WERI-Rb-1 (cell line): ENCODE measurements at regions not wholly inside any gene's neighbourhood (a gene's known extent, or its start where the extent isn't known, plus 50 kb on each side); places are given as distances from the start of the nearest gene placed in this dataset.
A peak's percentile ranks its signal among the peaks of the same experiment; 100 is the strongest.

Source experiments
- DNase-seq: peaks from one replicate; pipeline ENCODE4 v3.0.0-alpha.2; 2020
- H3K27ac ChIP-seq: fragments of 250-450 bp; sonication (Bioruptor Pico); 2 replicates; pipeline ENCODE4 v1.5.1; 2020; ENCODE audit warnings: mild to moderate bottlenecking, moderate library complexity
- H3K27me3 ChIP-seq: fragments of 250-450 bp; sonication (Bioruptor Pico); 2 replicates; pipeline ENCODE4 v1.5.1; 2021; ENCODE audit warnings: mild to moderate bottlenecking, low read depth, moderate library complexity; ENCODE audit not compliant: insufficient read depth, severe bottlenecking
- H3K36me3 ChIP-seq: fragments of 250-450 bp; sonication (Bioruptor Pico); 2 replicates; pipeline ENCODE4 v1.5.1; 2020; ENCODE audit warnings: mild to moderate bottlenecking, moderate library complexity
- H3K4me3 ChIP-seq: 2 replicates; pipeline ENCODE4 v1.5.1; 2011; ENCODE audit warnings: low read depth, mild to moderate bottlenecking, control low read depth, low read length
- H3K9me3 ChIP-seq: fragments of 250-450 bp; sonication (Bioruptor Pico); 2 replicates; pipeline ENCODE4 v1.5.1; 2021; ENCODE audit warnings: mild to moderate bottlenecking, moderate library complexity; ENCODE audit not compliant: severe bottlenecking
- CTCF ChIP-seq: IDR thresholded peaks from 2 replicates; pipeline ENCODE4 v1.5.1; 2011; ENCODE audit warnings: low read depth, mild to moderate bottlenecking, control low read depth, inconsistent platforms, low read length

GRCh38 chr17:77581480-77581879 is 377.0 kb upstream of the TNRC6C start:
- Histone ChIP-seq H3K4me3 (no peak overlapping the region), H3K36me3 (peaks cover 5% of the 10 kb centered on the region; the same call in 1 of the 2 replicates), H3K9me3 (peaks cover 15% of the 10 kb centered on the region), H3K27ac (0 out of 2 replicates have a peak overlapping the region, but pooled peaks have one; percentile 19), H3K27me3 (no peaks in the 10 kb centered on the region)
- DNase-seq = no peak
- TF ChIP-seq CTCF = no peak

GRCh38 chr17:77585142-77585860 is 373.2 kb upstream of the TNRC6C start:
- no peak overlapping the region for H3K4me3 ChIP-seq
- DNase-seq = no peak
- no peak overlapping the region for H3K27ac ChIP-seq
- TF ChIP-seq CTCF = no peak
- H3K27me3 ChIP-seq = no peaks in the 10 kb centered on the region
- peaks cover 25% of the 10 kb centered on the region for H3K9me3 ChIP-seq
- H3K36me3 ChIP-seq = peaks cover 5% of the 10 kb centered on the region; the same call in 1 of the 2 replicates

GRCh38 chr17:77590951-77591735 is 367.4 kb upstream of the TNRC6C start:
- Histone ChIP-seq H3K27ac (peak overlapping the region; percentile 93), H3K4me3 (no peak overlapping the region), H3K27me3 (no peaks in the 10 kb centered on the region), H3K36me3 (no peaks in the 10 kb centered on the region), H3K9me3 (peaks cover 13% of the 10 kb centered on the region)
- TF ChIP-seq CTCF = no peak
- DNase-seq = no peak

- Histone ChIP-seq H3K27ac (peak overlapping the region; percentile 93), H3K4me3 (peak overlapping the region; percentile 31), H3K27me3 (no peaks in the 10 kb centered on the region), H3K9me3 (peaks cover 4% of the 10 kb centered on the region), H3K36me3 (no peaks in the 10 kb centered on the region)
- DNase-seq = peak; percentile 76
- TF ChIP-seq CTCF = no peak
Measured at GRCh38 chr17:77592106-77592865, 366.2 kb upstream of the TNRC6C start.

GRCh38 chr17:77593081-77593480 is 365.4 kb upstream of the TNRC6C start:
- no peaks in the 10 kb centered on the region for H3K27me3 ChIP-seq
- no peak for TF ChIP-seq CTCF

More at GRCh38 chr17:77593081-77593480, 365.4 kb upstream of the TNRC6C start:
- H3K9me3 ChIP-seq = no peaks in the 10 kb centered on the region
- peak; percentile 97 for DNase-seq
- peak overlapping the region; percentile 31 for H3K4me3 ChIP-seq
- peak overlapping the region; percentile 93 for H3K27ac ChIP-seq
- H3K36me3 ChIP-seq = no peaks in the 10 kb centered on the region
